K562 (cell line): ENCODE measurements at regions not wholly inside any gene's neighbourhood (a gene's known extent, or its start where the extent isn't known, plus 50 kb on each side); places are given as distances from the start of the nearest gene placed in this dataset.

Experiments
- ATAC-seq: fragments of 200-7000 bp; cut with Tn5 transposase; 3 replicates; pipeline ENCODE4 v1.9.1; 2020; ENCODE audit warnings: moderate library complexity
- BruUV-seq: library from RNA; stranded (reverse); fragments of 400-500 nt; replicated peaks from 2 replicates; lab custom pipeline; 2021; lab: Mats Ljungman, UMichigan
- CTCF ChIA-PET: fragments of 300-600 bp; formaldehyde crosslinking; extraction: SDS; loops from one replicate; lab custom pipeline; 2021; ENCODE audit warnings: low intra/inter-chr PET ratio; lab: Yijun Ruan, JAX
- POLR2A ChIA-PET: fragments of 300-600, 350-650 bp; sonication (Branson Sonifier 250); formaldehyde crosslinking; extraction: SDS; loops from one replicate; lab custom pipeline; 2021; ENCODE audit warnings: antibody characterized with exemption, inconsistent platforms; lab: Yijun Ruan, JAX
- DNase-seq, 4 experiments: peaks; one replicate each; pipeline versions ENCODE4 v3.0.0 to v3.0.0-alpha.2; 2011 to 2018; ENCODE audit warnings: low spot score in 3 of 4, mixed read lengths in 3 of 4; ENCODE audit errors: extremely low read depth in 1 of 4
- FAIRE-seq: peaks from 2 replicates; lab custom pipeline; 2011; peaks lifted over from hg19 to GRCh38; lab: Jason Lieb, UNC
- H2AFZ ChIP-seq: 2 replicates; pipeline ENCODE4 v1.6.0; 2011; ENCODE audit warnings: low read depth, low read length, control low read depth, inconsistent platforms
- H3K27ac ChIP-seq: fragments of 200-600 bp; 3 replicates; pipeline ENCODE4 v1.8.0; 2011; ENCODE audit warnings: low read depth, mild to moderate bottlenecking, control low read depth, inconsistent platforms, low read length, moderate library complexity, mixed read lengths; ENCODE audit errors: extremely low read depth
- H3K27me3 ChIP-seq, 2 experiments: fragments of 300-600 bp in 1 of 2; 2 replicates in 1 of 2; 3 replicates in 1 of 2; pipeline versions ENCODE4 v1.6.0 to v1.8.0; 2011; ENCODE audit warnings: inconsistent platforms in 2 of 2, low read length in 2 of 2, mild to moderate bottlenecking in 1 of 2, mixed read lengths in 1 of 2, moderate library complexity in 1 of 2; ENCODE audit not compliant: control insufficient read depth in 2 of 2, insufficient read depth in 2 of 2
- H3K36me3 ChIP-seq: fragments of 300-600 bp; 3 replicates; pipeline ENCODE4 v1.8.0; 2011; ENCODE audit warnings: mild to moderate bottlenecking, low read length, inconsistent platforms; ENCODE audit not compliant: control insufficient read depth, insufficient read depth
- H3K4me1 ChIP-seq, 2 experiments: fragments of 200-600 bp in 1 of 2; replicated peaks in 1 of 2; 2 replicates in 1 of 2; 3 replicates in 1 of 2; pipeline versions ENCODE4 v1.5.1 to v1.8.0; 2011; ENCODE audit warnings: inconsistent platforms in 2 of 2, low read length in 2 of 2, mild to moderate bottlenecking in 1 of 2, mixed read lengths in 1 of 2, moderate library complexity in 1 of 2; ENCODE audit not compliant: control insufficient read depth in 2 of 2, insufficient read depth in 2 of 2
- H3K4me2 ChIP-seq: 2 replicates; pipeline ENCODE4 v1.6.1; 2011; ENCODE audit warnings: low read length, control low read depth, inconsistent platforms, mixed read lengths; ENCODE audit not compliant: insufficient read depth
- H3K4me3 ChIP-seq: fragments of 200-600 bp; sonication (generic), shearing (Covaris generic); 2 replicates; pipeline ENCODE4 v1.5.1; 2016; ENCODE audit warnings: control low read depth, inconsistent platforms
- H3K79me2 ChIP-seq: fragments of 200-600 bp; 3 replicates; pipeline ENCODE4 v1.8.0; 2011; ENCODE audit warnings: low read length, inconsistent platforms; ENCODE audit not compliant: control insufficient read depth, insufficient read depth
- H3K9ac ChIP-seq, 2 experiments: 2 replicates each; pipeline versions ENCODE4 v1.6.0 to v1.6.1; 2011; ENCODE audit warnings: low read depth in 2 of 2, low read length in 2 of 2, control low read depth in 1 of 2, inconsistent platforms in 1 of 2, mild to moderate bottlenecking in 1 of 2, mixed read lengths in 1 of 2; ENCODE audit not compliant: insufficient read depth in 1 of 2
- H3K9me1 ChIP-seq: one replicate; pipeline ENCODE4 v1.6.0; 2011; ENCODE audit warnings: inconsistent platforms, mild to moderate bottlenecking, low read length, moderate library complexity; ENCODE audit not compliant: control insufficient read depth, insufficient read depth
- H3K9me3 ChIP-seq: replicated peaks from 2 replicates; pipeline ENCODE4 v1.5.1; 2011; ENCODE audit warnings: low read depth, low read length, inconsistent platforms; ENCODE audit not compliant: control insufficient read depth, insufficient read depth
- H4K20me1 ChIP-seq: replicated peaks from 2 replicates; pipeline ENCODE4 v1.6.1; 2011; ENCODE audit warnings: low read length, inconsistent platforms, mixed read lengths; ENCODE audit not compliant: control insufficient read depth, insufficient read depth
- AFF4 ChIP-seq: sonication (generic); formaldehyde crosslinking; IDR thresholded peaks from 2 replicates; pipeline ENCODE4 v1.8.0; 2023; ENCODE audit warnings: mild to moderate bottlenecking, missing genetic modification reagents
- ATF3 ChIP-seq, 2 experiments: fragments of 450-650 bp in 1 of 2; sonication (generic) in 1 of 2; formaldehyde crosslinking in 1 of 2; IDR thresholded peaks in 1 of 2; conservative IDR thresholded peaks in 1 of 2; 2 replicates each; pipeline versions ENCODE4 v1.6.1 to v1.8.1; 2016 to 2023; ENCODE audit warnings: mild to moderate bottlenecking in 2 of 2, moderate library complexity in 2 of 2, inconsistent platforms in 1 of 2, missing genetic modification reagents in 1 of 2
- BRF2 ChIP-seq: IDR thresholded peaks from 3 replicates; pipeline ENCODE4 v1.6.1; 2011; ENCODE audit warnings: borderline replicate concordance, mild to moderate bottlenecking; ENCODE audit not compliant: insufficient read length, insufficient read depth
- CEBPG ChIP-seq, 3 experiments: fragments of 200-800 bp in 1 of 3; sonication (Bioruptor generic) in 1 of 3; sonication (generic) in 1 of 3; formaldehyde crosslinking in 1 of 3; IDR thresholded peaks in 2 of 3; conservative IDR thresholded peaks in 1 of 3; 2 replicates each; pipeline versions ENCODE4 v1.6.1 to v1.8.0; 2016 to 2022; ENCODE audit warnings: missing compliant biosample characterization in 2 of 3, missing genetic modification characterization in 2 of 3, mild to moderate bottlenecking in 1 of 3, missing genetic modification reagents in 1 of 3
- TAF1 ChIP-seq: IDR thresholded peaks from 2 replicates; pipeline ENCODE4 v1.6.1; 2011; ENCODE audit warnings: mild to moderate bottlenecking, low read length, moderate library complexity; ENCODE audit not compliant: insufficient read depth, control insufficient read depth, severe bottlenecking; ENCODE audit errors: extremely low read depth
- ZBTB26 ChIP-seq: fragments of 450-650 bp; formaldehyde crosslinking; IDR thresholded peaks from 2 replicates; pipeline ENCODE4 v1.4.0; 2022; ENCODE audit warnings: missing genetic modification characterization
- WGBS: fragments of 100-300 bp; shearing (Covaris generic); methylation state at CpG from one replicate; pipeline ENCODE4 v1.1.6; 2016; ENCODE audit warnings: low coverage, mixed read lengths; ENCODE audit not compliant: insufficient coverage; ENCODE audit errors: missing lambda C conversion rate; 5-methylcytosine and 5-hydroxymethylcytosine counted together
- in situ Hi-C: fragments of 300-500 bp; cut with MboI; formaldehyde crosslinking; loops from 4 replicates; pipeline ENCODE4 v1.15.0; 2018; ENCODE audit warnings: inconsistent platforms, mixed read lengths
- intact Hi-C: fragments of 100-400 bp; cut with micrococcal nuclease; formaldehyde crosslinking; loops from 2 replicates; pipeline ENCODE4 v1.14.2; 2022

- Histone ChIP-seq H3K9me3 (no peaks in the 10 kb centered on the region; the same call in 1 of the 2 replicates), H3K4me3 (no peak overlapping the region), H4K20me1 (no peaks in the 10 kb centered on the region), H3K9me1 (no peaks in the 10 kb centered on the region), H3K79me2 (no peaks in the 10 kb centered on the region), H3K4me1 (no peaks in the 10 kb centered on the region), H3K9ac (no peak overlapping the region), H3K27me3 (no peaks in the 10 kb centered on the region), H3K27ac (no peak overlapping the region), H2AFZ (no peak overlapping the region), H3K4me2 (no peak overlapping the region), H3K36me3 (no peaks in the 10 kb centered on the region)
- 0% methylated on average over 1 of the region's 1 CpG for WGBS
- intact Hi-C loops, result no loop called here
- ATAC-seq (no peak), FAIRE-seq (no peak), DNase-seq (no peak)
- BruUV-seq, result no TSS peak
- CTCF ChIA-PET, result no interaction called here
- POLR2A ChIA-PET, result no interaction called here
- in situ Hi-C loops, result no loop called here
- TF ChIP-seq ATF3 (IDR thresholded peaks at IDR 0.05) (peak; percentile 17; the same call in 1 of the 2 replicates), ATF3 (CRISPR knock-in tag; conservative IDR thresholded peaks at IDR 0.05) (no peak), CEBPG (CRISPR knock-in tag; IDR thresholded peaks at IDR 0.05) (no peak), CEBPG (tag; conservative IDR thresholded peaks at IDR 0.05 in 1 of 2, IDR thresholded peaks at IDR 0.05 in 1 of 2) (peak in 1 of 2 experiments; percentile 58; a peak in 1 of 4 replicates), TAF1 (no peak)
Measured at GRCh38 chr4:45925809-45926208, 198.0 kb downstream of the GABRG1 start.

GRCh38 chr4:45920861-45921260, 203.0 kb downstream of the GABRG1 start:
- intact Hi-C loops (no loop called here), in situ Hi-C loops (no loop called here)
- no peak overlapping the region for H3K4me3 ChIP-seq
- H3K4me2 ChIP-seq, result no peak overlapping the region
- H4K20me1 ChIP-seq, result no peaks in the 10 kb centered on the region
- H3K4me1 ChIP-seq, result no peaks in the 10 kb centered on the region
- ATAC-seq (no peak), DNase-seq (no peak), FAIRE-seq (no peak)
- no peaks in the 10 kb centered on the region for H3K36me3 ChIP-seq
- H3K9me3 ChIP-seq, result no peaks in the 10 kb centered on the region
- ChIA-PET CTCF (no interaction called here), POLR2A (no interaction called here)
- no peaks in the 10 kb centered on the region for H3K79me2 ChIP-seq
- 13% methylated on average over 3 of the region's 3 CpGs for WGBS
- no peak overlapping the region for H3K27ac ChIP-seq
- H3K9ac ChIP-seq, result no peak overlapping the region
- H3K9me1 ChIP-seq, result no peaks in the 10 kb centered on the region
- H2AFZ ChIP-seq, result no peak overlapping the region
- no peaks in the 10 kb centered on the region for H3K27me3 ChIP-seq
- no TSS peak for BruUV-seq
- no peak for TF ChIP-seq BRF2
- TF ChIP-seq ZBTB26 (CRISPR knock-in tag), result no peak
- no peak for TF ChIP-seq AFF4 (CRISPR knock-in tag)
